Activated effector memory CD4-positive, alpha-beta T cell treated with anti-CD3 and anti-CD28 coated beads, Interleukin-2, amount 50 U/mL, for 16 hours (primary cell): ENCODE measurements at regions not wholly inside any gene's neighbourhood (a gene's known extent, or its start where the extent isn't known, plus 50 kb on each side); places are given as distances from the start of the nearest gene placed in this dataset.

Experiments used
- DNase-seq: peaks from one replicate; pipeline ENCODE4 v3.0.0-alpha.2; 2020

DNA sequence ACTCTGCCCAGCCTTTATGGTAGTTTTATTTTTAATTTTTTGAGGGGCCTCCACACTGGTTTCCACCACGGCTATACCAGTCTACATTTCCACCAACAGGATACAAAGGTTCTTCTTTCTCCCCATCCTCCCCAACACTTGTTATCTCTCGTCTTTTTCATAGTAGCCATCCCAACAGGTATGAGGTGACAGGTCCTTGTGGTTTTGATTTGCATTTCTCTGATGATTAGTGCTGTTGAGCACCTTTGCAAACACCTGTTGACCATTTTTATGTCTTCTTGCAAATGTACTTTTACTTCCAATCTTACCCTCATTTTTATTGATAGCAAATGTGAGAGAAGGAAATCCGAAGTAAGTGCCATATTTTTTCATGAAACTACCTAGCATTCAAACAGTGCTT, 195.4 kb upstream of the PREP start:
- DNase-seq: no peak

DNA sequence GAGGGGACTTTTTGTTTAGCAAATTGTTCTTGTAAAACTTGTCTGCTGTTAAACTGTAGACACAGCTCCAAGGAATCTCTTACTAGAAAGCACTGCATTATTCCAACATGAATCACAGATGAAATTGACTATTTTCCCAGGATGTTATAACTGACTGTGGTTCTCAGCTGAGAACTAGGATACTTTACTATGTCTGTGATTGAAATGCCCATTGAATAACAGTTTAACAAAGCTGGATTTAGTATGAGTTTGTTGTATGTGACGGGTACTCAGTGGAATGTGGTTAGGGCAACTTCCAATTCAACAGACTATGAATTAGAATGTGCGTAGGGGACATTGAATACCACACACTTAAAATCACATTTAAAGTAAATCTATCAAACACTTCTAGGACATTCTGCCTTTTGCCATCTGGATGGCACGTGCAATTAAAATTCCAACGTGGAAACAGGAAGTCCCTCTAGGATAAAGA, 193.4 kb upstream of the PREP start:
- DNase-seq: no peak

DNA sequence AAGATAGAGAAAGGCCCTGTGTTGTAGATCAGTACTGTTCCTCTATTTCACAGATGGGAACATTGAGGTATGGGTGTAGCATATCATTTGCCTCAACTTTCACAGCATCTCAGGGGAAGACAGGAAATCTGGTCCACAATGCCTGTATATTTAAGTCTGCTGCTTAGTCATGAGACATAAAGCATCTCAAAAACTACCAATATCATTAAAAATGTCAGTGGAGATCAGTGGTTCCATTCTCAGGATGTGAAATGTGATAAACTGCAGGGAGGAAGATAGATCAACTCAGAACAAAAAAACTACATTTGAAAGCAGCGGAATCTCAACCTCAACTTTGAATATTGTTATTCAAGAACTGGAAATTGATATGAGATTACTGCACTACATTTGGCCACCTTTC, 192.9 kb upstream of the PREP start:
- no peak for DNase-seq

DNA sequence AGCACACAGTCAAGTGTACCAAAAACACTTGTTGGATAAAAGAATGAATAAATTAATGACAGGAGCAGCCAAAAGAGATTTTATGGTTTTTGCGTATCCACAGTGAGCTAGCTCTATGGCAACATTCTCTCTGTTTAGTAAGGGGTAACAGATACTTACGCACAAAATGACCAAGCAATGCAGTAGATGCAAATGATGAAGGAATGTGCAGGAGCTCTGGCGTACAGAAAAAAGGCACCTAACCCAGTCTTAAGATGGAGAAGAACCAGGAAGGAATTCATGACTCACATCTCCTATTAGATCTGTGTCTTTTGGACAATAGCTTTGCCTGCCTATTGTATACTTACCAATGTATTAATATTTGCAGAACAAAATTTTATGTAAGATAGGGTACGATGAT, 191.9 kb upstream of the PREP start:
- DNase-seq: no peak

DNA sequence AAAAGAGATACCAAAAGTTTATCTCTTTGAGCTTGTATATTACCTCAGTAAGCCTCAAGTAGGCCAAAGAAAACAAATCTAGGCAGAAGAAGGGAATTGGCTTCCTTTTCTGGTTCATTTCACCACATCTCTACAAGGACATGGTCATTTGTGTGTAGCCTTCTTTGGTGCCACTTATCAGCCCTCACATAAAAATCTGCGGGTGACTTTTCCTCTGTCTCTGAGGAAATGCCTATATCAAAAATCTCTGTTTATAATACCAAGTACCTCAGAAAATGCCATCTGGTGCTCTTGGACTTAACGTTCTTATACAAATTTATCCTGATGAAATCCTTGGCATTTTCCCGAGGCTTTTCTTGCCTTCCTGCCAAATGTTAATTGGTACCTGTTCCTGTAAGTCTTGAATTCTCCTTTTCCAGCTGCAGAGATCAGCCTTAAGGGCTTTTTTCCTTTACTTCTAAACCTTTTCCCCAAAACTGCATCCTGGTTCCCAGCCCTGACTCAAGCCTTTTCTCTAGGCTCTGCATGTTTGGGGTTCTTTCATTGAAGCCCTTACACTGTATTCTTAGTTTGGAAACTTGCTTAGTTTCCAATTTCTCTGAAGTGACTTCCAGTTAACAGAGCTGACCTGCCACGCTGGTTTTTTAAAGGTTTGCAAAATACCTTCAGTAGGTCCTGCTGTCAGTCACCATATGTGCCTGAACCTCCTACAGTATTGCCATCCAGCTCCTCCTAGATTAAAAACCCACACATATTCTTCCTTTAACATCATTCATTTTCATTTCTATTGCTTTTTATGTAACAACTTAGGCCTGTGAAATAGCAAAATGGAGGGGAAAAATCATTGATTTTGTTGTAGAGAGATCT, 191.2 kb upstream of the PREP start:
- DNase-seq: no peak

DNA sequence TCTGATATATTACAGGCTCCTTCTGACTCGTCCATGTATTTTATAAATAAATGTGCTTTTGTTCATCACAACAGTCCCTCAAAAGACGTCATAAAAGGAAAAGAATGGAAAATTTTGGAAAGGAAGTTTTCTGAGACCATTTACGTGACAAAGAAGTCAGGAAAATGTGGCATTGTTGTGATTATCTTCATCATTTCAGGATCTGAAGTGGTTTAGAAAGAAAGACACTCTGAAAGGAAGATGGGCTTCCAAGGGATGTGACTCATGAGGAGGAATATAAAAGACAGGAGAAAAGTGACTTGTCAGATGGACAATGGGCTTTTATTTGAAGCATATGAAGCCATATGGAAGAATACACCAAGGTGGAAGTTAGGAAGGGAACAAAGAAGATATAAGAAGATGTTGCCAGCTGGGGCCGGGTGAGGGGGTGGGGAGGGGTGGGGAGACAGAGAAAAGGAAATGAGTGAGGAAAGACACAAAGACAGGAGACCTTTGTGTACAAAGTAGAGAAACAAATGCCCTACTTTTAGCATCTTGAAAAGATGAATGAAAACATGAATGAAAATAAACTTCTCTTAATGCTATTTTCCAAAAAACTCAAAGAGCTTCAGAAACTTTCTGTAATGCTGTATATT, 190.3 kb upstream of the PREP start:
- no peak for DNase-seq

DNA sequence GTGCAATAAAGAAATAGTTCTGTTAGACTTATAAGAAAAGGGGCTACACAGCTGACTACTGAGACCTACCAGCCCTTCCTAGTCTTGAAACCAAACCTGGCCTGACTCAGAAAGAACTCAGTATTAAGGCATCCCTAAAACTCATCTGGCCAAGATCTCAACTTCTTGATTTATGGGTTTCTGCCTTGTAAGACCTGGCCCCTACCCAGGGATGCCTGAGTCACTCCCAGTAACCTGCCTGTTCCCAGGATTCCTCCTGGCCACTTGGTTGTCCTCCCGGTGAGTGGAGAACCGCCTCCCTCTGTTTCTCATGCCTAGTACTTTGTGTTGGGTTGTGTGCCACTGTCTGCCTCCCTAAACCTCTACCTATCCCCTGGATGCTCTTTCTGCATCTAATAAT, 189.4 kb upstream of the PREP start:
- no peak for DNase-seq

DNA sequence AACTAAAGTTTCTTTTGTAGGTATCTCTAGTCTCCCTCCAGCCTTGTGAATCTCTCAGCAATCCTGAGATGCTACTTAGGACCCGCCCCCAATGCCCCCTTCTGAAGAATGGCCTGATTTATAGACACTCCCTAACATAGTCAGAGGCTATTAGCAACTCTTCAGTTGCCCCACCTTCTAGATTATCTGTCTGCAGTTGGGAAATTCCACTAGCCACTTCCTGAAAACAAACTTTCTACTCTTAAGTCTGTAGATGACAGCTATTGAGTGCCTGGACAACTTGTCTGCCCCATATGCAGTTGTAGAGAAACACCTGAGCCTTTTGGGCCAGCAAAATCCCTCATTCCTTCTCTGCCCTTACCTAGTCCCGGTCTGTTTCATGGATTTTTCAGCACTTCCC, 188.2 kb upstream of the PREP start:
- DNase-seq: no peak

DNA sequence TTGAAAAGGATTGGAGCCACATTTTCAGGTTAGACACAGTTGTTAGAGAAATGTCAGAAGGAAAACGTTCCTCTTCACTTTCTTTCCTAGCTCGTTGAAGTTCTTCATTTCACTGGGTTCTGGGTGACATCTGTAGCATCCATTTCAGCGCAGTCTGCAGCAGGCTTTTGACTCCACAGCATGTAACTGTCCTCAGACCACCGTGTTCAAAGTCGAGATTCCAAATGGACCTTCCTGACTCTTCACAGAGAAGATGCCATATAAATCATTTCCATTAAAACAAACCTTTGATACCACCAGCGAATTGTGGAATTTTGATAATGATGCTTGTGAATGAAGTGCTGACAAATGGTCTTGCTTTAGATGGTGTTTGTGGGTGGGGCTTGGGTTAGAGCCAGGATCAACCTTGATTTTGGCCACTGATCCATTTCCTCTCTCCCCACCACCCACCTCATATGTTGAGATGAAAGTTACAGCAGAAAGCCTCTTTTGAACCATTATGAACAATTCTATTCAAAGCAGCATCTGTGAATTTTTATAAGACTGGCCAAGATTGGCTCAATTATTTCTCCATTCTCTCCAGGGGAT, 185.3 kb upstream of the PREP start:
- DNase-seq: no peak

DNA sequence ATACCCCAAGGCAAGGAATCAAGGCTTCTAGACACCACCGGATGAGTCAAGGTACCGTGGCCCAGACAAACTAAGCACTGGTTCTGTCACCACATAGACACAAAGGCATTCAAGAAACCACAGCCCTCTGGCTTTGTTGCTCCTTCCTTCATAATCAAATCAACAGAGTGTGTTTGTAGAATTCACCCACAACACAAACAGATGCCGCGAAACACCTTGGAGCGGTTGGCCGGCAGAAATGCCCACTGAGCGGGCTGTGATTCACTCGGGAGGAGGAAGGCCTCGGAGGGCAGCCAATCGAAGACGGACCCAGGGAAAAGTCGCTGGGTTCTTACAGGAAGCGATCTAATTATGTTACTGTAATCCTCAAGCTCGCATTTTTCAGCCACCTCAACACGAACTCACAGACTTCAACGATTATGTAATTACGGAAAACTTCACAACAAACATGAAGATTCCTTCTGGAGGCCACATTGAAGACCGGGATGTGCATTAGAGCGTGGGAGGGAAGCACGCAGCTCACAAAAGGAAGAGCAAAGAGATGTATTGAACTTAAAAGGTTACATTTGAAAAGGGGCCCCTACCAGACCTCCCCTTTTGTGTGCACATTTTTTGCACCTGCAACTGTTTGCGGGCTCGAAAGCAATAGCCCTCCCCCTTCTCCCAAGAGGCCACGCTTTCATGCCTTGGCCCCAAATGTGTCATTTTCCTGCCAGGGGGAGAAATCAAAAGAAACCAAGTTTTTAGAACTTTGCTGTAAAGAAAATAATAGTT, 184.7 kb upstream of the PREP start:
- no peak for DNase-seq

DNA sequence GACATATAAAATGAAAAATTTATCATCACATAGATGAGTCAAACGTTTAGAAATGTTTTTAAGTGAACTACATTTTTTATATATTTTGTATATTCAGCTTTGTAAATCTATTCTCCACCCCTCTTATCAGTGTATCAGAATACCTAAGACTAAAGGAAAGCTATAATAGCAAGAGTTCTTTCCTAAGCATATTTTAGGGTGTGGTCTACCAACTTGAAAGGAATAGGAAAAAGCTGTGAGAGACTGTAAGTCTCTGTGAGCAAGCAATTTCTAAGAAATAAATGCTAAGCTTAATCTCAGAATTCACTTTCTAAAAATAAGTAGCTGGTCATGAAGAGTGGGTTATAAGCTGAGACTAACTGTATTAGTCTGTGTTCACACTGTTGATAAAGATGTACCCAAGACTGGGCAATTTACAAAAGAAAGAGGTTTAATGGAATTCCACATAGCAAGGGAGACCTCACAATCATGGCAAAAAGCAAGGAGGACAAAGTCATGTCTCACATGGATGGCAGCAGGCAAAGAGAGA, 175.4 kb upstream of the PREP start:
- no peak for DNase-seq

DNA sequence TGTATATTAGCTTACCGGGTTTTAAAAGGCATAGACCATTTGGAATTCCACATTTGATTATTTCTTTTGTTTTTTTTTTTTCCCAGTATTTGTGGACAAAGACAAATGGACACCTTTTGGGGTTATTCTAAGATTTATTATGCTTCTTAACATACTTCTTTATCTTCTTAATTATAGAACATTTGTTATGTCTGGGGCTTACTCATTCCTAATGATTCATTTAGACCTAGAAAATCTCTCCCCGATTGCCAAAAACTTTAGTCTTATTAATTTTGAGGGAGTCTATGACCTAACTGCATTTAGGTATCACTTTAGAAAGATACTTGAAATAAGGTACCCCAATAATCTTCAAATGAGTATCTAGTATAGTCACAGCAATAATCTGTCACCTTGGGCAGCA, 170.7 kb upstream of the PREP start:
- DNase-seq: no peak

DNA sequence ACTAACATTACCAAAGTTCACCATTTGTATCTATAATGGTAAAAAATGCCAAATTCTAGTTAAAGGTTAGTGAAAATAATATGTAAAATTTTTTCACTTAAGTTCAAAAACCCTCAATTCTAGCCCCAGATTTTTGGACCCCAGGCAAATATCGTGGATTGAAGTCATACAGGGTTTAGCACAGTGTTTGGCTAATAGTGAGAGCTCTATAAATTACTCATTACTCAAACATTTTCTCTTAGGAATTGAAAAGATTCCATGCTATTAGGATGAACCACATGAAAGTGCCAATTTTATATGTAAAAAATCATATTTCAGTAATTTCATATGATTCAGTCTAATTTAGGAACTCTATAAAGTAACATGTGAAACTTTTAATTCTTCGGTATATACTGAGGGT, 170.3 kb upstream of the PREP start:
- no peak for DNase-seq

DNA sequence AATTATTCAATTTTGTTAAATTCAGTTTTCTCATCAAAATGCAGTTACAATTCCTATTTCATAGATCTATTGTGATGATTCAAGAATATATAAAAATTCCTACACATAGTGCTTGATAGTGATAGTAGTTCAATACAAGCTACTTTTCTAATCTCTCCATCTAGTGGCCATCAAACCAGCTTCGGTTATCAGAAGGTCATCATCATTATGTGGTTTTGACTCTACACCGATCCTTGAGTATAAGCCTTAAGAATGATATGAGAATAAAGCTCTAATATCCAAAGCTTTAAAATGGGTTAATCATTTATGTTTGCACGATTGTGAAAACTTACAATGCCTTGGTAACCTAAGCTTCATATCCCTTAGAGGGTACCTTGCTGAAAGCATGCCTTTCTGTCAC, 167.5 kb upstream of the PREP start:
- DNase-seq: no peak

DNA sequence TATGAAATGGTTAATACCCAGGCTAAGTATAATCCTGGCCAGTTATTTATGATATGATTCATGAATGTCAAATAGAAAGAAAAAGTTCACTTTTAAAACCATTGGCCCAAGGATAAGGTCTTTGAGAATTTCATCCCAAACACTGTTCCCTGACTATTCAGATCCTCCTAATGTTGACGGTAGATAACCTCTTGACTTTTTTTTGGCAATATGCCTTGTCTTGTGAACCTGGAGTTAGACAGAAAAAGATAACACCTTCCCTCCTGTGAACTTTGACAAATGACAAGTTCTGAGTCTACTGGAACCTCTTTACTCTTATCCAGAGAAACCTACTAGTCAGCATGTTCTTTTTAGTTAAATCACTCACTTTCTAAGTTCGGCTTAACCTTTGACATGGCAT, 166.8 kb upstream of the PREP start:
- no peak for DNase-seq

DNA sequence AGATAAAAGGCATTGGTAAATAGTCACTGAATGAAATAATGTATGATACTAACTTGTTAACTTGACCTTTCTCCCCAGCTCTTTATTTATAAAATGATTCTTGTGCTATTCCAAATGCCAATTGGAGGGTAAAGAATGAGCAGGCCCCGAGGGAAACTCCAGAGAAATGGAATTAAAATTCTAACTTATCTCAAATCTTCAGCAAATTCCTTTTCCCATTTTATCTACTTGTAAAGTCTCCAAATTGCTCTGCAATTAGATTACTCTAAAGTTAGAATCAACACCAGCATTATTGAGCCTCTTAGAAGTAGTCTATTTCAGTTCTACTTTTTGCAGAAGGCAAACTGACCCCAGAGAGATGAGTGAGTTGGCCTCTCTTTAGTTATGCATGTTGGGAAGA, 165.9 kb upstream of the PREP start:
- DNase-seq: no peak

DNA sequence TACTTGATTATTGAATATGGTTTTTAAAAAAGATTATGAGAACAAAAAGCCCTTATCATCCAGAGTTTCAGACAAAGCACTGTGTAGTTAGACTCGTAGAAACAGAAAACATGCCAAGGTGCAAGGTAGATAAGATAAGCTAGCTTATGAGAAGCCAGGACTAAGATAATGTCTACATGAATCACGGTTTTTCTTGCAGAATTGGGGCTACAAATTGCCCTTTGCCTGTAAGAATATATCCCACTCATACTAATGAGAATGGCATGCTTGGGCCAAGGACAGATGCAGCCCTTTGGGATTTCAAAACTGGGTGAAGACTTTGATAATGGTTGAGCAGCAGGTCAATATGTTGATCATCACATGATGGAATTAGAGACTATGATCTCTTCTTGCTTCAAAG, 165.3 kb upstream of the PREP start:
- no peak for DNase-seq

DNA sequence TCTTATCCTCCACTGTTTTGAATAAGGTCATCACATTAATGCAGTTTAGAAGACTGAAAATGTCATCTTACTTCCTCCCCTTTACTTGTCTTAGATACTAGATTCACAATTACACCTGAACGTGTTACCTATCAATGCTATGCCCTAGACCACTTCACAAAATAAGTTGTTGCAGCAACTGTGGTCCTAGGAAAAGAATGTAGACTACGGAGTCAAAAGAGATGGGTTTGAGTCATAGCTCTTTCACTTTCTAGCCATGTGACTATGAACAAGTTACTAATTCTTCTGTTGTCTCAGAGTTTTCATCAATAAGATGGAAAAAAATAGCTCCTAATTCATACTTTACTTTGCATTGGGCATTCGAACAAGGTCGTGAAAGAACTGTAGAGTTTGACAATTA, 164.3 kb upstream of the PREP start:
- no peak for DNase-seq

DNA sequence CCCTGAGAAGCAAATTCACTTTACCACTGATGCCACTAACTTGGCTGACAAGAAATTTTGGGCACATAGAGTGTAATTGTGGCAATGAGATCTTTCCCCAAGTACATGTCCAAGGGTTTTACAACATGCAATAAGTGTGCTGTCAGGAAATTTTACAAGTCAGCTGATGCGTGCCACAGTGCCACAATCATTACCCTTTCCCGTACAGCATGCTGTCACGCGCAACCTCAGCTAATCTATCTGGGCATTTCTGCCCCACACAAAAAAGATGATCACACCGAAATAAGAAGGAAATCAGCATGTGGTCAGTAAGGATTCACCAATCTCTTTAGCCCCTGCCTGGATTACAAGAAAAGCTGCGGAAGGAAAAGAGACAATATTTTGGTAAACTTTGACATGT, 163.6 kb upstream of the PREP start:
- no peak for DNase-seq

DNA sequence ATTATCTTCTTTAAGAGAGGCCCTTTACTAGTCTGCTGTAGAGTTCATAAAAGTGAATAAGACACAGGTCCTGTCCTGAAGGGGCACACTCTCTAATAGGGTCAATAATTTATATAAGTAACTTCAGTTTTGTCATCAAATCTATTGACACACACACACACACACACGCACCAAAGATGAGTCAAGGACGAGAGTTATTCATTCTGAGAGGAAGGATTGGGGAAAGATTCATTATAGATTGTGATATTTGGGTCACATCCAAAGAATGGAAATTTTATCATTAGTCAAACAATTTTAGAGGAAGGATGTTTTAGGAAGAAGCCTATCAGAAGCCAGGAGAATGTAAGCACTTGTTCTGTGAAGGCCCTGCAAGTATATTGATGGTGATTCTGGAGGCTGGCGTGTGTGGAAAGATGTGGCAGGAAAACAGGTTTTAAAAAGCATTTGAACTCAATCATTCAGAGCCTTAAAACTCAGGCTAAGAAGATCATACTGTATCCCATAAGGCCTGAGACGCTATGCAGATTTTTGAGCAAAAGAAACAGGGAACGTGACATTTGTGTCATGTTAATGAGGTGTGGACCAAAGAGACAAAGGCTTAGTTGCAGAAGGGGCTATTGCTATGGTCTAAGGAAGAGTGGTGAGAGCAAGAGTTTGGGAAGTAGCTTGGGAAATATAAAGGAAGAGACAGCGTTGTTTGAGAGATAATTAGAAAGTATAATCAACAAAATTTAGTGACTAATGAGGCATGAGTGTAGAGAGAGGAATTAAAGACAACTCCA, 161.4 kb upstream of the PREP start:
- no peak for DNase-seq

DNA sequence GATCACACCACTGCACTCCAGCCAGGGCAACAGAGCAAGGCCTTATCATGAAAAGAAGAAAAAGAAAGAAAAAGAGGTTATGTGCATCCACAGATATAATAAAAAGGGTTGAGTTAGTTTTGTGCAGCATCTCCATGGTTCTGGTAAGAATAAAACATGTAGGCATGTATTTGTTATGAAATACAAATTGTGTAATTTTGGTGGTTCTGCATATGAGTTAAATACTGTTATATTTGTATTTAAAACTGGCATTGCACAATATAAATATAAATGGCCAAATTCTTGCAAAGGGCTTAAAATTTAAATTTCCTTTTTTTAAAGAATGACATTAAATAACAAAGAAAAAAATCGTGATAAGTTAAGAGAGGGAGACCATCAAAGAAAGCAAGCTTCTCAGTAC, 159.1 kb upstream of the PREP start:
- DNase-seq: no peak

DNA sequence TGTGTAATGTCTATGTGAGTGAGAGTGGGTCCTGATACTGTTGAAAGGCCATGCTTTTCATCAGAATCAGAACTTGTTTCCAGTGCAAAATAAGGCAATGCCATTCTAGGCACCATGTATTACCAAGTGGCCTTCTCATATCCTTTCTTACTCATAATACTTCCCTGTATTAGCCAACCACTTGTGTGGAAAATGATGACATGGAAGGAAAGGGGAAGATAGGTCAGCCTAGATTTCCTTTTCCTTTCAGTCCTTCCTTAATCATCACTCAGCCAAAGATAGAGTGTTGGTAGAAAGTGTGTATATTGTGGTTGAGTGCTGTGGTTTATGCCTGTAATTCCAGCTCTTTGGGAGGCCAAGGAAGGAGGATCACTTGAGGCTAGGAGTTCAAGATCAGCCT, 158.6 kb upstream of the PREP start:
- DNase-seq: no peak
